Lower leg skin (tissue), 3 donors: ENCODE measurements at regions not wholly inside any gene's neighbourhood (a gene's known extent, or its start where the extent isn't known, plus 50 kb on each side); places are given as distances from the start of the nearest gene placed in this dataset.
"Not testable (repeated sequence)": the region's sequence is repeated elsewhere in the genome, so short reads cannot be mapped to it uniquely, and the experiment has no call there.

Experiments
- CTCF ChIP-seq, 3 donors: fragments of 450-650 bp; IDR thresholded peaks; one replicate each; pipeline ENCODE4 v1.5.1; 2016; ENCODE audit warnings: antibody characterized with exemption in 3 of 3, mild to moderate bottlenecking in 3 of 3, moderate library complexity in 2 of 3
- POLR2A ChIP-seq, 2 donors: fragments of 450-650 bp; IDR thresholded peaks; one replicate each; pipeline ENCODE4 v1.6.1; 2016 to 2017; ENCODE audit warnings: antibody characterized with exemption in 2 of 2, mild to moderate bottlenecking in 1 of 2, moderate library complexity in 1 of 2

- not testable (repeated sequence) for TF ChIP-seq POLR2A, CTCF (IDR thresholded peaks at IDR 0.05)
Measured at GRCh38 chr9:67196135-67196534, 203.8 kb upstream of the SPATA31A3 start.
